ENCODE measurements at regions not wholly inside any gene's neighbourhood (a gene's known extent, or its start where the extent isn't known, plus 50 kb on each side); places are given as distances from the start of the nearest gene placed in this dataset.

- Mint-ChIP-seq H3K36me3 (ENCODE audit: low read depth, unreplicated experiment) (no peaks in the 10 kb centered on the region), H3K27me3 (ENCODE audit: low read depth, unreplicated experiment) (peaks cover 7% of the 10 kb centered on the region), H3K4me3 (ENCODE audit: unreplicated experiment) (no peak overlapping the region), H3K9me3 (ENCODE audit: unreplicated experiment) (no peaks in the 10 kb centered on the region), H3K27ac (ENCODE audit: unreplicated experiment) (no peak overlapping the region), H3K4me1 (ENCODE audit: low read depth, unreplicated experiment) (no peaks in the 10 kb centered on the region)
- H3K9ac ChIP-seq (ENCODE audit: low read length), result no peak overlapping the region
- no peaks in the 10 kb centered on the region for H3K9me3 ChIP-seq (ENCODE audit: insufficient read depth, low read depth, low read length)
- H3K27ac ChIP-seq (ENCODE audit: low read depth, low read length), result no peak overlapping the region
- no peak overlapping the region for H3K4me2 ChIP-seq (ENCODE audit: low read length)
- TF ChIP-seq EZH2 (IDR thresholded peaks at IDR 0.05; ENCODE audit: insufficient read depth, low read length) (no peak), CTCF (IDR thresholded peaks at IDR 0.05; ENCODE audit: insufficient read depth, low read depth, low read length) (no peak)
- DNase-seq (ENCODE audit: low read depth), result no peak
- H3K4me1 ChIP-seq (ENCODE audit: insufficient read depth, low read length), result no peaks in the 10 kb centered on the region
- H3K4me3 ChIP-seq (ENCODE audit: insufficient read depth, low read depth, low read length), result no peak overlapping the region
- FAIRE-seq, result no peak
- no peaks in the 10 kb centered on the region for H3K27me3 ChIP-seq (ENCODE audit: insufficient read depth, low read length)
- H2AFZ ChIP-seq (ENCODE audit: low read depth, low read length), result no peak overlapping the region
- no peaks in the 10 kb centered on the region for H3K36me3 ChIP-seq (ENCODE audit: insufficient read depth, low read length)
- no peaks in the 10 kb centered on the region for H4K20me1 ChIP-seq (ENCODE audit: insufficient read depth, low read length)
- H3K79me2 ChIP-seq (ENCODE audit: insufficient read depth, low read length), result no peaks in the 10 kb centered on the region
These were observed 194.0 kb downstream of the ACTR3 start for GRCh38 chr2:114083717-114084387.

GRCh38 chr2:114085238-114085637, 195.3 kb downstream of the ACTR3 start:
- no peak for TF ChIP-seq EZH2 (IDR thresholded peaks at IDR 0.05; ENCODE audit: insufficient read depth, low read length)
- no peak for TF ChIP-seq CTCF (IDR thresholded peaks at IDR 0.05; ENCODE audit: insufficient read depth, low read depth, low read length)
- Histone ChIP-seq H3K9ac (ENCODE audit: low read length) (no peak overlapping the region), H2AFZ (ENCODE audit: low read depth, low read length) (no peak overlapping the region), H3K79me2 (ENCODE audit: insufficient read depth, low read length) (no peaks in the 10 kb centered on the region), H4K20me1 (ENCODE audit: insufficient read depth, low read length) (no peaks in the 10 kb centered on the region), H3K9me3 (ENCODE audit: insufficient read depth, low read depth, low read length) (no peaks in the 10 kb centered on the region), H3K4me2 (ENCODE audit: low read length) (no peak overlapping the region), H3K27me3 (ENCODE audit: insufficient read depth, low read length) (no peaks in the 10 kb centered on the region), H3K27ac (ENCODE audit: low read depth, low read length) (no peak overlapping the region), H3K36me3 (ENCODE audit: insufficient read depth, low read length) (no peaks in the 10 kb centered on the region), H3K4me1 (ENCODE audit: insufficient read depth, low read length) (no peaks in the 10 kb centered on the region), H3K4me3 (ENCODE audit: insufficient read depth, low read depth, low read length) (no peak overlapping the region)
- FAIRE-seq (no peak), DNase-seq (ENCODE audit: low read depth) (no peak)
- Mint-ChIP-seq H3K27me3 (ENCODE audit: low read depth, unreplicated experiment) (peaks cover 7% of the 10 kb centered on the region), H3K9me3 (ENCODE audit: unreplicated experiment) (no peaks in the 10 kb centered on the region), H3K4me1 (ENCODE audit: low read depth, unreplicated experiment) (peaks cover 13% of the 10 kb centered on the region), H3K4me3 (ENCODE audit: unreplicated experiment) (no peak overlapping the region), H3K36me3 (ENCODE audit: low read depth, unreplicated experiment) (no peaks in the 10 kb centered on the region), H3K27ac (ENCODE audit: unreplicated experiment) (no peak overlapping the region)

- no peak overlapping the region for H3K27ac Mint-ChIP-seq (ENCODE audit: unreplicated experiment)
- no peak overlapping the region for H3K4me2 ChIP-seq (ENCODE audit: low read length)
- no peaks in the 10 kb centered on the region for H3K4me1 ChIP-seq (ENCODE audit: insufficient read depth, low read length)
- no peaks in the 10 kb centered on the region for H3K27me3 ChIP-seq (ENCODE audit: insufficient read depth, low read length)
- no peaks in the 10 kb centered on the region for H4K20me1 ChIP-seq (ENCODE audit: insufficient read depth, low read length)
- DNase-seq (ENCODE audit: low read depth) (no peak), FAIRE-seq (no peak)
- no peaks in the 10 kb centered on the region for H3K36me3 ChIP-seq (ENCODE audit: insufficient read depth, low read length)
- no peak overlapping the region for H2AFZ ChIP-seq (ENCODE audit: low read depth, low read length)
- no peak overlapping the region for H3K4me3 ChIP-seq (ENCODE audit: insufficient read depth, low read depth, low read length)
- H3K27me3 Mint-ChIP-seq (ENCODE audit: low read depth, unreplicated experiment), result peaks cover 7% of the 10 kb centered on the region
- no peak overlapping the region for H3K9ac ChIP-seq (ENCODE audit: low read length)
- TF ChIP-seq CTCF (IDR thresholded peaks at IDR 0.05; ENCODE audit: insufficient read depth, low read depth, low read length) (no peak), EZH2 (IDR thresholded peaks at IDR 0.05; ENCODE audit: insufficient read depth, low read length) (no peak)
- H3K27ac ChIP-seq (ENCODE audit: low read depth, low read length), result no peak overlapping the region
- H3K4me3 Mint-ChIP-seq (ENCODE audit: unreplicated experiment), result no peak overlapping the region
- no peaks in the 10 kb centered on the region for H3K36me3 Mint-ChIP-seq (ENCODE audit: low read depth, unreplicated experiment)
- H3K4me1 Mint-ChIP-seq (ENCODE audit: low read depth, unreplicated experiment), result peaks cover 13% of the 10 kb centered on the region
- H3K79me2 ChIP-seq (ENCODE audit: insufficient read depth, low read length), result no peaks in the 10 kb centered on the region
- H3K9me3 ChIP-seq (ENCODE audit: insufficient read depth, low read depth, low read length), result no peaks in the 10 kb centered on the region
- no peaks in the 10 kb centered on the region for H3K9me3 Mint-ChIP-seq (ENCODE audit: unreplicated experiment)
These were observed 196.1 kb downstream of the ACTR3 start for GRCh38 chr2:114085992-114086391.
